Right lobe of liver (tissue), 4 donors: ENCODE measurements at regions not wholly inside any gene's neighbourhood (a gene's known extent, or its start where the extent isn't known, plus 50 kb on each side); places are given as distances from the start of the nearest gene placed in this dataset.

ENCODE experiments used
- POLR2A ChIP-seq: fragments of 450-650 bp; IDR thresholded peaks from one replicate; pipeline ENCODE4 v1.6.1; 2017; ENCODE audit warnings: antibody characterized with exemption, mild to moderate bottlenecking
- TF ChIP-seq, protein P1 (sequence below), 4 donors: fragments of 200-600 bp in 3 of 4; fragments of 450-650 bp in 1 of 4; IDR thresholded peaks; one replicate each; pipeline versions ENCODE4 v1.5.1 to v1.8.0; 2016 to 2022; ENCODE audit warnings: antibody characterized with exemption in 4 of 4, mild to moderate bottlenecking in 2 of 4
- donor health status: DM: no; HTN: no; CAD: no.
- donor health status: DM: no; HTN: no; CAD: no.
- donor health status: DM: no; HTN: yes; CAD: no.

DNA sequence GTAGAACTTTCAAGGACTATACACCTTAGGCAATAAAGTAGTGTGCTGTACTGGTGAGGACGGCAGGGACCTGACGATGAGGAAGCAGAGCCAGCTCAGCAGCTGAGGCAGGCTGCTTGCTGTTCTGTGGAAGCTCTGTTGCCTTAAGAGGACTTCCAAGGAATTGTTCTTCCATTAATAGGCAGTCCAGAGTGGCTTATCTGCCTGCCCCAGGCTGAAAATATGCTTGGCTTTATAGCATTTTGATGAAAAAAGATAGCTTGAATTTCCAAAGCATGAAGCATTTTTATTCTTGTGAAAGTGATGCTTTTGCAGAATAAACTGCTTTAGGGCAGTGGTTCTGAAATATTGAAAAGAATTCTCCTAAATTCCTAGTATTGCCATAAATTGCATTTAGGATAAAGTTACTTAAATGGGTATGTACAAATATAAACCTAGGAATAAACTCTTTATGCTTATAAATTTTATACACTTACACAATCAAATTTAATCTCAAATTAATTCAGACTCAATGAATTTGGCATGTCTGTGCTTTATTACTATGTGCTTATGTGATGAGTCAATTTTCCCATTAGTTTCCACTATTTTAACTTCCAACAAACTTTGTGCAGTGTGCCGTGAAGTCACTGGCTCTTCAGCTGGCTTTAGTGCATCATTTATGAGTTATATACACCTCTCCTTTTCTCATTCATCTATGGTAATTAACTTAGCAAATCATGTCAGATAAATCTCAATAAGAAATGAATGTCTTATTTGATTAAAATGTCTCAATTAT, 231.0 kb upstream of the RASGRP1 start:
- no peak for TF ChIP-seq POLR2A
- TF ChIP-seq, protein P1, sequence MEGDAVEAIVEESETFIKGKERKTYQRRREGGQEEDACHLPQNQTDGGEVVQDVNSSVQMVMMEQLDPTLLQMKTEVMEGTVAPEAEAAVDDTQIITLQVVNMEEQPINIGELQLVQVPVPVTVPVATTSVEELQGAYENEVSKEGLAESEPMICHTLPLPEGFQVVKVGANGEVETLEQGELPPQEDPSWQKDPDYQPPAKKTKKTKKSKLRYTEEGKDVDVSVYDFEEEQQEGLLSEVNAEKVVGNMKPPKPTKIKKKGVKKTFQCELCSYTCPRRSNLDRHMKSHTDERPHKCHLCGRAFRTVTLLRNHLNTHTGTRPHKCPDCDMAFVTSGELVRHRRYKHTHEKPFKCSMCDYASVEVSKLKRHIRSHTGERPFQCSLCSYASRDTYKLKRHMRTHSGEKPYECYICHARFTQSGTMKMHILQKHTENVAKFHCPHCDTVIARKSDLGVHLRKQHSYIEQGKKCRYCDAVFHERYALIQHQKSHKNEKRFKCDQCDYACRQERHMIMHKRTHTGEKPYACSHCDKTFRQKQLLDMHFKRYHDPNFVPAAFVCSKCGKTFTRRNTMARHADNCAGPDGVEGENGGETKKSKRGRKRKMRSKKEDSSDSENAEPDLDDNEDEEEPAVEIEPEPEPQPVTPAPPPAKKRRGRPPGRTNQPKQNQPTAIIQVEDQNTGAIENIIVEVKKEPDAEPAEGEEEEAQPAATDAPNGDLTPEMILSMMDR (IDR thresholded peaks at IDR 0.05): no peak
